HG02610 (cell line): ENCODE measurements at regions not wholly inside any gene's neighbourhood (a gene's known extent, or its start where the extent isn't known, plus 50 kb on each side); places are given as distances from the start of the nearest gene placed in this dataset.
"Not testable (repeated sequence)": the region's sequence is repeated elsewhere in the genome, so short reads cannot be mapped to it uniquely, and the experiment has no call there.

Source experiments
- ATAC-seq: cut with Tn5 transposase; IDR thresholded peaks from one replicate; pipeline ENCODE4 v1.9.1; 2021; ENCODE audit warnings: mild to moderate bottlenecking, moderate library complexity; ENCODE audit not compliant: unreplicated experiment

GRCh38 chr2:15819562-15820256 is 120.6 kb upstream of the MYCN start:
- ATAC-seq, result no peak

DNA sequence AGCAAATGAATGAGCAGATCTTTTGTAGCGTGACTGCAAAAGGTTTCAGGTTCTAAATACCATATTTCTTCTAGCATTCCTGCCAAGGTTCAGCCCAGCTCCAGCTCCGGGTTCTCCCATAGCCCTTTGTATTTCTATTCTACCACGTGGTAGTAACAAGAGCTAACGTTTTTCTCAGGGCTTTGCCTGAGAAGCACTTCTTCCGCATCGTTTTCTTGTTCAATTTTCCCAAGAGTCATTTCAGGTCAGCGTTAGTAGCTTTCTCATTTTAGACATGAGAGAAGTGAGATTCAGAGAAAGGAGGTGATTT is 120.1 kb upstream of the MYCN start:
- ATAC-seq, result no peak

DNA sequence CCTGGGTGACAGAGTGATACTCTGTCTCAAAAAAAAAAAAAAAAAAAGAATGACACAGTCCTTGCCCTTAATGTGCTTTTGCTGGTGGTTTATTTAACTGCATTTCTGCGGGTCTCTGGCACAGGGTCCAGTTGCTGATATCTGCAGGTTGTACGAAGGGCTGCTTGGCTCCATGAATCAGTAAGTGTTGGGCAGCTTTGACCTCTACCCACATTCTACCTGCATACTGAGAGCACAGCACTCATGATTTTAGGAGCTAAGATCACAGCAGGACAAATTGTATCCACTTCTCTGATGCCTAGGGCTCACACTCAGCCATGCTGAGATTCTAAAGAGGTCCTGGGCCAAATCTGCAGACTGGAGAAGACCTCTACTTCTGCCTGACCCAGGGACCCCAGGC is 119.4 kb upstream of the MYCN start:
- no peak for ATAC-seq

DNA sequence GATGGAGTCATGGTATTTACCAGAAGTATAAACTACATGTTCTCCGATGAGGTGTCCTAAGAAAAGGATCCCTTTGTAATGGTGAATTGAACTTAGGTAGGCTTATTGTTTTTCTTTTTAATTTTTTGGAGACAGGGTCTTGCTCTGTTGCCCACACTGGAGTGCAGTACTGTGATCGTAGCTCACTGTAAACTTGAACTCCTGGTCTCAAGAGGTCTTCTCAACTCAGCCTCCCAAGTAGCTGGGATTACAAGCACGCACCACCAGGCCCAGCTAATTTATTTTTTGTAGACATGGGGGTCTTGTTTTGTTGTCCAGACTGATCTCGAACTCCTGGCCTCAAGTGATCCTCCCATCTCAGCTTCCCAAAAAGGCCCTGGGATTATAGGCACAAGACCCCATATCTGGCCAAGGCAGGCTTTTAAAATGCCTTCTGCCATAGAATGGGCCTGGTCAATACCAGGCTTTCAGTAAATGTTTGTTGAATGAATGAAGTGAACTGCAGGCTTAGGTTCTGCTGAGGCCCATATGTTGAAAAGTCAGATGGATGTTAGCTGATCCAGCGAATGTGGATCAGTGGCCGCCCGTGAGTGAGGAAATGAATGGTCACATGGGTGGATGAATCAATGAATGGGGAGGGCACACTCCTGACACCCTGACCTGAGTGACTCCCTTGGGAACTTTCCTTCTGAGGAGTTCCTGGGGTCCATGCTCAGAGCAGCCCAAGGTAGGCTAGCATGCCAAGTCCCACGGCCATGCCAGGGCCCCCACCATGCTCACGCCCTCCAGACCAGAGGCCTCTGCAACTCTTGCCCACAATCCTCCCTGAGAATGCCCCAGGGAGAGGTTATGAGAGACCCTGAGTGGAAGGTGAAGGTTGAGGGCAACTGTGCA is 118.0 kb upstream of the MYCN start:
- no peak for ATAC-seq

GRCh38 chr2:15823459-15824396 is 116.6 kb upstream of the MYCN start:
- no peak for ATAC-seq

GRCh38 chr2:15824467-15824866 is 115.9 kb upstream of the MYCN start:
- not testable (repeated sequence) for ATAC-seq

DNA sequence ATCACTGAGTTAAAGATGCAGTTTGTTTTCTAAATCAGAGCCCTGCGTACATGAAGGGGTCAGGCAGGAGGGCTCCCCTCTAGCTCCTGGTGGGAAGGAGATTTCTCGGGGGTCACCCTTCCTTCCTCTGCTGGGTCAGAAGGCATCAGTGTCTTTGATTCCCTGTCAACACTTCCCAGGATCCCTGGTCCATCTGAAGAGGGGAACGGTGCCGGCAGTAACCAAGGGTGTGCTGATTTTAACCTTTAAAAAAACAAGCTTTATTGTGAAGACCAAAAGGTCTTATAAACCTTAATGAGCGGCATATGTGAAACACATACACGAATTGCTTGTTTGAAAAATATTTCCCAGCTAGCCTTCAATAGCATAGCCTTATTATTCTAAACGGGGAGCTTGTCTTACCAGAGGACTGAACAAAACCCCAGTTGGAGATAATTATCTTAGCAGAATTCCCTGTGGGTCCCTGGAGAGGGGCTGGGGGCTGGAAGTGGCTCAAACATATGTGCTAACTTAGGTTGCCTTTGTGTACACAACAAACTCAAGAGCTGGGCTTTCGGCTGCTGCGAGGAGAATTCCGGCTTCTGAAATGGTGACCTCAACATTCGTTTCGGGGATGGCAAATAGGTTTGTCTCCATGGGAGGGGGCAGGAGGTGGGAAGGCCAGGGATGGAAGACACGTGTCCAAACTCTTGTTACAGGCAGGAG is 114.9 kb upstream of the MYCN start:
- ATAC-seq, result no peak

- ATAC-seq, result no peak
Measured at GRCh38 chr2:15826273-15826717, 114.1 kb upstream of the MYCN start.

- ATAC-seq, result no peak
Measured at GRCh38 chr2:15827001-15827400, 113.3 kb upstream of the MYCN start.

- ATAC-seq, result no peak
Measured at GRCh38 chr2:15828576-15828975, 111.8 kb upstream of the MYCN start.

- no peak for ATAC-seq
Measured at GRCh38 chr2:15829091-15829801, 111.1 kb upstream of the MYCN start.

GRCh38 chr2:15829985-15830384 is 110.4 kb upstream of the MYCN start:
- ATAC-seq, result no peak

DNA sequence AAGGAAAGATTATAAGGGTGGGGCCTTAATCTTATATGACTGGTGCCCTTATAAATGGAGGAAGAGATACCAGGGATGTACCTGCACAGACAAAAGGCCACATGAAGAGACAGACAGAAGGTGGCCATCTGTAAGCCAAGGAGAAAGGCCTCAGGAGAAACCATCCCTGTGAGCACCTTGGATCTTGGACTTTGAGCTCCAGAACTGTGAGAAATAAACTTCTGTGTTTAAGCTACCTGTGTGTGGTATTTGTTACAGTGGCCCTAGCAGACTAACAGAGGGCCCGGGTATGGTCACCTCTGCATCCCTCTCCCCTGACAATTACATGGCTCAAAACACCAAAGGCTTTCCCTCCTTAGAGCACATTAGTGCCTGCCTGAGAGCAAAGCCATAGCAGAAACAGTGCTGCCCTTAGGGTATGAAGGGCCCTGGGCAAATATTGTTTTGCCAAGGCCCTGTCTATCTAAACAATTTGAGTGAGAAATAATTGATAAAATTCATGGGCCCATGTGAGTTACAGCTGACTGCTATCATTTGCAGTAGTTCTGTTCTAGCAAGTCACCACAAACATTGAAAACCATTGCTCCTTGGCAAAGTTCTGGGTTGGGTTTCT is 109.3 kb upstream of the MYCN start:
- no peak for ATAC-seq

DNA sequence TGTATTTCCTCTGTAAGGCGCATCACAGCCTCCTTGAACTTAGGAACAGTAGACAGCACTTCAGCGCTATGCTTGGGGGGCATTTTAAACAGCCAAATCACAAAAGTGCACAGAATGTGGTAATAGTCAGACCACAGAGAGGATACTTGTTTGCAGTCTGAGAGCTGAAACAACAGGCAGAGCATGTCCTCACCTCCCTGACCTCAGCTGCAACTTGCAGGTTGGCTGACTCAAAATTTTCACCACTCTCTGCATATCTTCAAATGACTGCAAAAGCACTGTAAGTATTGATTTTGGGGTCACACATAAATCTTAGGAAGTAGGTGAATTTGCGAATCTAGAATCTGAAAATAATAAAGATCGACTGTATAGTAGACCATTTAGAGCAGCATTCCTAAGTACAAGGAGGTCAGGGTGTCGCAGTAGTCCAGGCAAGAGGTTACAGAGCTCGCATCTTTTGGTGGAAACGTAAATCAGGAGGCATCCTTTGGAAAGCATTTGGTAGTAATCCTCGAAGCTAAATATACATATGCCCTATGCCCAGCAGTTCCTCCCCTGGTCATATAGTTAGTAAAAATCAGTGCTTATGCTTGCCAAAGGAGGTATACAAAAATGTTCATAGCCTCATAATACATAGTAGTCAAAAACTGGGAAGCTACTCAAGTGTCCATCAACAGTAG is 108.2 kb upstream of the MYCN start:
- no peak for ATAC-seq

DNA sequence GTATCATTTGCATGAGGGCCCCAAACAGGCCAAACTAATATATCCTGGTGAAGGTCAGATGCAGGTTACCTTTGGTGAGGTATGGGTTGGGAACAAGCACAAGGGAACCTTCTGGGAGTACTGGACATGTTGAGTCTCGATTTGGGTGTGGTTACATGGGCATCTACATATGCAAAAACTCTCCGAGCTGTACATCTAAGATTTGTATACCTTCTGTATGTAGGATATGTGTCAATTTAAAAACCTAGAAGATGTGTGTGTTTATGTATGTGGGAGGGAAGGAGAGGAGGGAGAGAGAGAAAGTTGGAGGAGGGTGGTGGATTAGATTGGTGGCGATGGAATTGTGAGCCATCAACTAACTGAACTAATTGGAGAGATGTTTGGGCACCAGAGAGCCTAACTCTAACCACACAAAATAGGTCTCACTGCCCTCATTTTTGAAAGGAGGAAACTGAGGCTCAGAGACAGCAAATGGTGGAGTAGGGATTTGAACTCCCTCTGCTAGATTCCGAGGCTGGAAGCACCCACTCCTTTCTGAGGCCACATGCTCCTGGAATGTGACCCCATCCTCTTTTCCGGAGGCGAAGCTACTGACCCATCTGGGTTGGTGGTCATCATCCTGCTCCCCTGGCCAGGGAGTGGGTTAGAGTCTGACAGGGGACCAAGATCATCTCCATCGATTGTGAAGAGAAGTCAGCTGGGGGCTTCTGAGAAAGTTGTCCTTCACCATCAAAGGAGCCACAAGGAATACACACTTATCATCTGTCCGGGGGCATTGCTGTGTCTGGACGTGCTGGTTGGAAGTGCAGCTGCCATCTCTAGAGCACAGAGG is 107.3 kb upstream of the MYCN start:
- ATAC-seq, result no peak

DNA sequence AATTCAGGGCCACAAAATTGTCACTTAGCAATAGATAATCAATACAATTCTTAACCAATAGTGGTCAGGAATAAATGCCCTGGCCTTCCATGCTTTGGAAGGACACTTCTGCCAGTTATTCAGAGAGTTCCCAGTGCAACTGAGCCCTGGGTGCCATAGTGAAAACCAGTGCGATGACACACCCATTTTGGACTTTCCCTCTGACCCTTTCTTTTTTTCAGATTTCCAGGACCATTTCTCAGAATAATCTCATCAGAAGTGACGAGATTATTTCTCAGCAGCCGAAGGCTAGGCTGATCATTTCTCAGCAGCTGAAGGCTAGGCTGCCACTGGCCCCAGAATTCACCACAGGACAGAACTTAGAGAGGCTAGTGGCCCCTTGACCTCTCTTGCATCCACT is 106.6 kb upstream of the MYCN start:
- ATAC-seq, result no peak

- no peak for ATAC-seq
Measured at GRCh38 chr2:15834381-15835031, 105.8 kb upstream of the MYCN start.
